ENCODE measurements at regions not wholly inside any gene's neighbourhood (a gene's known extent, or its start where the extent isn't known, plus 50 kb on each side); places are given as distances from the start of the nearest gene placed in this dataset.

DNA sequence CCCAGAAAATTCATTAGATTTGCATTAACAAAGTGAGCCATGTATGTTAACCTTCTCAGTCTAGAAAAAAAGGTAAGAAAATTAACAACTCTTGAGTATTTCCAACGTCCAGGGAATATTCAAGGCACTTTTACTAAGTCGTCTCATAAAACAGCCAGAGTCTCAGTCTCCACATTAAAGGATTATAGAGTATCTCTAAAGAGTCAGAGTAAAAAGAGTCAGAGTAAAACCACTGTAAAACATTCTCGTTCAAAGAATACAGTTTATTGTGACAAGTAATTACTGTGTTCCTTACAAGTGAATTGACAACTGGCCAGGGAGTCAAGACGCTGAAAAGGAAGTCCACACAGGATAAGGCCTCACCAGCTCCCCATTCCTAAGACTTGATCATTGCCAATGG lies 97.2 kb upstream of the ISL1 start:
- Histone ChIP-seq H3K9ac (ENCODE audit: low read depth, low read length, poor library complexity, severe bottlenecking) (no peak overlapping the region), H2AFZ (ENCODE audit: low read length) (no peak overlapping the region), H3K4me2 (ENCODE audit: low read depth, low read length, poor library complexity, severe bottlenecking) (no peak overlapping the region), H4K20me1 (ENCODE audit: insufficient read depth, low read length, poor library complexity, severe bottlenecking) (no peaks in the 10 kb centered on the region), H3K4me3 (ENCODE audit: low read length, poor library complexity, severe bottlenecking) (no peak overlapping the region), H3K27me3 (ENCODE audit: insufficient read depth, low read length, poor library complexity, severe bottlenecking) (no peaks in the 10 kb centered on the region), H3K9me3 (ENCODE audit: insufficient read depth, low read depth, low read length) (no peaks in the 10 kb centered on the region), H3F3A (ENCODE audit: low read depth) (no peaks in the 10 kb centered on the region), H3K4me1 (ENCODE audit: insufficient read depth, low read length, poor library complexity, severe bottlenecking) (no peaks in the 10 kb centered on the region), H3K79me2 (ENCODE audit: insufficient read depth, low read length) (no peaks in the 10 kb centered on the region), H3K36me3 (ENCODE audit: insufficient read depth, low read length) (no peaks in the 10 kb centered on the region), H3K9me2 (replicated peaks; ENCODE audit: low read depth, low read length) (no peaks in the 10 kb centered on the region)
- TF ChIP-seq, protein P1, sequence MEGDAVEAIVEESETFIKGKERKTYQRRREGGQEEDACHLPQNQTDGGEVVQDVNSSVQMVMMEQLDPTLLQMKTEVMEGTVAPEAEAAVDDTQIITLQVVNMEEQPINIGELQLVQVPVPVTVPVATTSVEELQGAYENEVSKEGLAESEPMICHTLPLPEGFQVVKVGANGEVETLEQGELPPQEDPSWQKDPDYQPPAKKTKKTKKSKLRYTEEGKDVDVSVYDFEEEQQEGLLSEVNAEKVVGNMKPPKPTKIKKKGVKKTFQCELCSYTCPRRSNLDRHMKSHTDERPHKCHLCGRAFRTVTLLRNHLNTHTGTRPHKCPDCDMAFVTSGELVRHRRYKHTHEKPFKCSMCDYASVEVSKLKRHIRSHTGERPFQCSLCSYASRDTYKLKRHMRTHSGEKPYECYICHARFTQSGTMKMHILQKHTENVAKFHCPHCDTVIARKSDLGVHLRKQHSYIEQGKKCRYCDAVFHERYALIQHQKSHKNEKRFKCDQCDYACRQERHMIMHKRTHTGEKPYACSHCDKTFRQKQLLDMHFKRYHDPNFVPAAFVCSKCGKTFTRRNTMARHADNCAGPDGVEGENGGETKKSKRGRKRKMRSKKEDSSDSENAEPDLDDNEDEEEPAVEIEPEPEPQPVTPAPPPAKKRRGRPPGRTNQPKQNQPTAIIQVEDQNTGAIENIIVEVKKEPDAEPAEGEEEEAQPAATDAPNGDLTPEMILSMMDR (conservative IDR thresholded peaks at IDR 0.05; ENCODE audit: low read length), result no peak
- no peak for TF ChIP-seq EZH2phosphoT487 (IDR thresholded peaks at IDR 0.05; ENCODE audit: borderline replicate concordance)

DNA sequence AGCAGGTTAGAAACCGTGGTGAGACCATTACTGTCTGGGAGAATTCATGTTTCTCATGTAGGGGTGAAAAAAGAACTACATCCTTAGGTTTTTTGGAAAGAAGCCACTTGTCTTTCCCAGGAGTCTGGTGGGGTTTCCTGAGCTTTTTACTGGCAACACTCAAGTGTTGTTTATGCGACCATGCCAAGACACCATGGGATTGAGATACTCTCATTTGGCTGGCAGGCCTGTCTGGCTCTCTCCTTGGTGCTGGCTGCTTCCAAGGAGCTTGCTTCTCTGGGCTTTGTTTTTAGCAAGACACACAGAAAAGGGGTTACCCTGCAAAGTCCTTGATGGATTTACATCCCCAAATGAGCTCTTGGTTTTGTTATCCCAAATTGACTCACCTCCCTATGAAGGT lies 80.9 kb upstream of the ISL1 start:
- no peak overlapping the region for H3K4me2 ChIP-seq (ENCODE audit: low read depth, low read length, poor library complexity, severe bottlenecking)
- H3K27me3 ChIP-seq (ENCODE audit: insufficient read depth, low read length, poor library complexity, severe bottlenecking), result no peaks in the 10 kb centered on the region
- no peak overlapping the region for H3K4me3 ChIP-seq (ENCODE audit: low read length, poor library complexity, severe bottlenecking)
- H3K79me2 ChIP-seq (ENCODE audit: insufficient read depth, low read length), result no peaks in the 10 kb centered on the region
- no peak overlapping the region for H2AFZ ChIP-seq (ENCODE audit: low read length)
- no peak overlapping the region for H3K9ac ChIP-seq (ENCODE audit: low read depth, low read length, poor library complexity, severe bottlenecking)
- H3K9me3 ChIP-seq (ENCODE audit: insufficient read depth, low read depth, low read length), result no peaks in the 10 kb centered on the region
- no peaks in the 10 kb centered on the region for H3K4me1 ChIP-seq (ENCODE audit: insufficient read depth, low read length, poor library complexity, severe bottlenecking)
- no peaks in the 10 kb centered on the region for H4K20me1 ChIP-seq (ENCODE audit: insufficient read depth, low read length, poor library complexity, severe bottlenecking)
- H3K36me3 ChIP-seq (ENCODE audit: insufficient read depth, low read length), result no peaks in the 10 kb centered on the region
- H3F3A ChIP-seq (ENCODE audit: low read depth), result no peaks in the 10 kb centered on the region
- H3K9me2 ChIP-seq (replicated peaks; ENCODE audit: low read depth, low read length), result no peaks in the 10 kb centered on the region
- TF ChIP-seq, protein P1 (conservative IDR thresholded peaks at IDR 0.05; ENCODE audit: low read length), result no peak
- TF ChIP-seq EZH2phosphoT487 (IDR thresholded peaks at IDR 0.05; ENCODE audit: borderline replicate concordance), result no peak

DNA sequence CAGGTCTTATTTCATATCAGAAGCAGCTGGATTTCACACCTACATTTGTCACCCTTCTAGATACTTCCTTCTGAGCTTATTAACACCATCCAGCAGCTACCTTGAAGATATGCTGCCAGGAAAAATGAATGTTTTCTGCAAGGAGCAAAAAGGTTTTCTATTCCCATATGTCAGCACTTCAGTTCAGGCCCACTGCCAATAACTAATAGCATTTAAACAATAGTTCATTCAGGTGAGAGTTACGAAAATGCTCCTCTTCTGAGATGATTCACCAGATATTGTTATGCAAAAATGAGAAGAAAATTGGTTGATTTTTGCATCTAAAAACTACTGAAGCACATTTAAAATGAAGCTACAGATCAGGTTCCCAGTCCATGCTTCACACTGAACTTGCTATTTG lies 56.4 kb upstream of the ISL1 start:
- Histone ChIP-seq H3K27me3 (ENCODE audit: insufficient read depth, low read length, poor library complexity, severe bottlenecking) (no peaks in the 10 kb centered on the region), H3K9me3 (ENCODE audit: insufficient read depth, low read depth, low read length) (no peaks in the 10 kb centered on the region), H3F3A (ENCODE audit: low read depth) (no peaks in the 10 kb centered on the region), H4K20me1 (ENCODE audit: insufficient read depth, low read length, poor library complexity, severe bottlenecking) (no peaks in the 10 kb centered on the region), H3K4me1 (ENCODE audit: insufficient read depth, low read length, poor library complexity, severe bottlenecking) (no peaks in the 10 kb centered on the region), H3K4me3 (ENCODE audit: low read length, poor library complexity, severe bottlenecking) (no peak overlapping the region), H3K79me2 (ENCODE audit: insufficient read depth, low read length) (no peaks in the 10 kb centered on the region), H3K9me2 (replicated peaks; ENCODE audit: low read depth, low read length) (no peaks in the 10 kb centered on the region), H3K4me2 (ENCODE audit: low read depth, low read length, poor library complexity, severe bottlenecking) (no peak overlapping the region), H3K9ac (ENCODE audit: low read depth, low read length, poor library complexity, severe bottlenecking) (no peak overlapping the region), H2AFZ (ENCODE audit: low read length) (no peak overlapping the region), H3K36me3 (ENCODE audit: insufficient read depth, low read length) (no peaks in the 10 kb centered on the region)
- TF ChIP-seq EZH2phosphoT487 (IDR thresholded peaks at IDR 0.05; ENCODE audit: borderline replicate concordance), result no peak
- TF ChIP-seq, protein P1 (conservative IDR thresholded peaks at IDR 0.05; ENCODE audit: low read length), result no peak
